HG03025 (cell line): ENCODE measurements at regions not wholly inside any gene's neighbourhood (a gene's known extent, or its start where the extent isn't known, plus 50 kb on each side); places are given as distances from the start of the nearest gene placed in this dataset.
"Not testable (repeated sequence)": the region's sequence is repeated elsewhere in the genome, so short reads cannot be mapped to it uniquely, and the experiment has no call there.

Experiments used
- ATAC-seq: cut with Tn5 transposase; IDR thresholded peaks from one replicate; pipeline ENCODE4 v1.9.1; 2021; ENCODE audit warnings: mild to moderate bottlenecking, moderate library complexity; ENCODE audit not compliant: unreplicated experiment, low FRiP score

DNA sequence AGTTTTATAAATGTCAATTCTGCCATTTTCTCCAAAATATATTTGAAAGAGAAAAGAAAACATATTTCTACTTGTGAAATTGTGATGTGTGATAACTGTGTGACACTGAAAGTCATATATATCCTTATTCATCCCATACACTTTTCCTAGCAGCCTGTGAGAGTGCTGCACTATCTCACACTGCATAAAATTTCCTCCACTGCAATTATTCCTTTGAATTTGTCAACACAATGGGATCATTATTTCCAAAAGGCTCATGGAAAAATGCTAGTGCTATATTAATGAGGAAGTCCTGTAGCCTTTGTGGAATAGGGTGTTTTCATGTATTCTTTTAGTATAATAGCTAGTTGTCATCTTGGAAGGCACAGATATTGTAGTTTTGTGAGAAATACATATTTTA lies 504.1 kb downstream of the RPL10L start:
- no peak for ATAC-seq

DNA sequence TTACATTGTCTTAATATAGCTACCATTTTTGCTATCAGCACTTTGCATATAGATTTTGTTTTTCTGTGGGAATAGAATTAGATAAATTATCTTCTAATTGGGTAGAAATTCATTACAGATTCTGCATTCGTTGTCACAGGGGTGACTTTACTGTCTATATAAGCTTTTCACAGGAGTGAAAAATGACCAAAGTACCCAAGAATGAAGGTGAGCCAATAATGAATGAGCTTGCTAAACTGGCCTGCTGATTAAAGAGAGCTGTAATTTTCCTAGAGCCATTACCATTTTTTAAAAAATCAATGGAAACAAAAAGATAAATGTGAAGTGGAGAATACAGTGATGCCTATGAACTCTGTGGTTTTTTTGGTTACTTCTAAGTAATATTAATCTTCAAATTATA lies 504.6 kb downstream of the RPL10L start:
- ATAC-seq: no peak

DNA sequence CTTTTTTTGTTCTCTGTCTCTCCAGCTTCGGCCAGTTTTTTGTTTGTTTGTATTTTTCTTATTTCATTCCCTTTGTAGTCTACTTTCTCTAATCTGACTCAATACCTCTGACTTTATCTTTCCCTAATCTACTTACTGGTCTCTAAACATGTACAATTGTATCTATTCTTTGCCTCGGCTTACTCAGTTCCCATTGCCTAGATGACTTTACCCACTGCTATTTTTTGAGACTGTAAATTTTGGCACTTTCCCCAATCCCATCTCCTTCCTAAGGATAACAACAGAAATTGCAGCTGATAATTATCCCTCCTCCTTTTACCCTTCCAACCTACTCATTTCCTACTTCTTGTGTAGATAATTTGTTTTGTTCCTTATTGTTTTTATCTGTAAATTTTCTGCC lies 511.1 kb downstream of the RPL10L start:
- ATAC-seq: no peak

DNA sequence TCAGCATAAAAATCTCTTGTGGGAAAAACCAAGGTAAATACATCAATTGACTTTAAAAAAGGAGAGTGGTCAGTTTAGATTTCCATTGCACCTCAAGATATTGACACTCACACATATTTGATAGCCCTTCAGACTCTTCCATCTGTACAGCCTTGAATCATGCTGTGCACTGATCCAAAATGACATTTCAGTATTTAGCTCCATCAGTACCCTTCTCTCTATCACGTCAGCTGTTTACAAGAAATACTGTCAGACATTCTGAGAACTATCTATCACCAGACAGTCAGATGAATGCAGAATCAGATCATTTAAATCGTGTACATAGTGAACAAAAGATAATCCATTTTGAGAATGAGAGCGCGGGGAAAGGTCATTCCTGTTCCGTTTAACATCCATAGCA lies 511.9 kb downstream of the RPL10L start:
- ATAC-seq: no peak

DNA sequence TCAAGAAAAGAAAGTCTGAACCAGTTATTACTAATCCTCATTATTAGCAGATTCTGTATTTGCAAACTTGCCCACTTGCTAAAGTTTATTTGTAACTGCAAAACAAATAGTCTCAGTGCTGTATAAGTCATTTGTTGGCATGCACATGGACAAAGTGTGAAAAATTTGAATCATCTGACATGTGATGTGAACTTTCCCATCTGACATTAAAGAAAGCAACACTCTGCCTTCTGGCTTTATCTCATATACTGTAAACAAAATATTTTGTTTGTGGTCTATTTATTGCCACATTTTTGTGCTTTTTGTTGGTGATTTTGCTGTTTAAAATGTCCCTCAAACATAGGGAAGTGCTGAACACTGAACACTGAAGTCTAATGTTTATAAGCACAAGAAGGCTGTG lies 513.8 kb downstream of the RPL10L start:
- ATAC-seq: no peak

DNA sequence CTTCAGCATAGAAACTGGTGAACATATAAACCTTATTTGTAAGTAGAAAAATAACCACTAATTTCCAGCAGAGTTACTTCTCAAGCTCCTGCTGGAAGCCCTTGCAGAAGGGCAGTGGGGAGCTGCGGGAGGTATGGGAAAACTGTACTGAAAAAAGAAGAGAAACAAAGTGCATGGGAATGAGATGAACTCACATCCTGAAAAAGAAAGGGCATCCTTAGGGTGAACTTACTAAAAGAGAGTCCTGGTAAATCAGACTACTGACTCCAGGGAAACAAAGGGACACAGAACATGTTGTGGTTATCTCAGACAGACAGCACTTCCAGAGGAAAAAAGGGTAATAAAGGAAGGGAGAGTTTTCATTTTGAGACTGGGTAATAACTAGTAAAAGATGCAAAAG lies 515.1 kb downstream of the RPL10L start:
- ATAC-seq: no peak

DNA sequence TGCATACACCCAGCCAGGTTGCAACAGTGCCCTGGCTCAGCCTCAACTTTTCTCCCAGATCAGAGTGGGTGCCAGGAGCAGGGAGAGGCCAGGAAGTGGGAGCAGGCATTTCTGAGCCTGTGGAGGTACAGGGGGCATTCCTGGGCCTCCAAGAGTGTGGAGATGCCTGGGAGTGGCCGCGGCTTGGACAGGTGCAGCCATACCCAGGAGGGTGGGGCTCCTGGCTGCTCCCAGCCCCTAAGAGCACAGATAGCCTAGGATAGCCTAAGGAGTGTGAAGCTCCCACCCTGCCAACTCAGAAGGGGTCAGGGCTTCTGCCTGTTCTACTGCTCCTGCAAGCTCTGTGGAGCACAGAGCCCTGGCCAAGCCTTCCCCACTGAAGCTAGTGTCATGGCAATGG lies 543.4 kb downstream of the RPL10L start:
- ATAC-seq: no peak

DNA sequence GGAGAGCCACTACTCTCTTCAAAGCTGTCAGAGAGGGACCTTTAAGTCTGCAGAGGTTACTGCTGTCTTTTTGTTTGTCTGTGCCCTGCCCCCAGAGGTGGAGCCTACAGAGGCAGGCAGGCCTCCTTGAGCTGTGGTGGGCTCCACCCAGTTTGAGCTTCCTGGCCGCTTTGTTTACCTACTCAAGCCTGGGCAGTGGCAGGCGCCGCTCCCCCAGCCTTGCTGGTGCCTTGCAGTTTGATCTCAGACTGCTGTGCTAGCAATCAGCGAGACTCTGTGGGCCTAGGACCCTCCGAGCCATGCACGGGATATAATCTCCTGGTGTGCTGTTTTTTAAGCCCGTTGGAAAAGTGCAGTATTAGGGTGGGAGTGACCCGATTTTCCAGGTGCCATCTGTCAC lies 550.7 kb downstream of the RPL10L start:
- not testable (repeated sequence) for ATAC-seq

DNA sequence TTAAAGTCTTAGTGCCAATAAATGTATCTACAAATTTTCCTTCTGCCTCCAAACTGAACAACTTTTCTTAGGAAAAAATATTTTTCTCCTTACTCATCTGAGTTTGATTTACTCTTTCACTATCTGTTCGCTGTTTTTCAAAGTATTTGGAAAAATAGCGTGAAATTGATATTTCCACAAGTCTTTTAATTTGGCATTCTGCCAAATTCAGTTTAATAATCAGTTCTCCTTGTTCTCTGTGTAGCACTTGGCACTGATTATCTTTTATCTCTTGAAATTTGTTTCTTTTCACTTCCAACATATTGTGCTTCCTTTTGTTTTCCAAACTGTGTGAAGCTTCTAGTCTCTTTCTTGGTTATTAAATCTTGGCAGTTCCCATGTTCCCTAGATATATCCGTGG lies 559.8 kb downstream of the RPL10L start:
- no peak for ATAC-seq

DNA sequence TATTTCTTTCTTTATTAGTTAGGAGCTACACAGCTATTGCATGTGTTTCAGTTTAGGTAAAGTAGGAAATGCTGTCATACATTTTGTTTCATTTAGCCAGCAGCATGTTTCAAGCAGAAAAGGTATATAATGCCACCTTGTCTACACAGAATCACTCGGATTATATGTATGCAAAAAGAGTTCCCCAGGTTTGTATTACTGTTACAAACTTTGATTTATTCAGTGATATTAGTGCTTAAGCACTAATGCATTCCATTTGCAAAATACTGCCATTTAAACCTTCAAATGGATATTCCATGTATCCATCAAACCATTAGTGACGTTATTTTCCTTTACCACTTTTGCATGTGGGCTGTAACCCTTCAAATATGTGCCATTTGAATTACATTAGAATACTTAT lies 564.0 kb downstream of the RPL10L start:
- ATAC-seq: no peak

DNA sequence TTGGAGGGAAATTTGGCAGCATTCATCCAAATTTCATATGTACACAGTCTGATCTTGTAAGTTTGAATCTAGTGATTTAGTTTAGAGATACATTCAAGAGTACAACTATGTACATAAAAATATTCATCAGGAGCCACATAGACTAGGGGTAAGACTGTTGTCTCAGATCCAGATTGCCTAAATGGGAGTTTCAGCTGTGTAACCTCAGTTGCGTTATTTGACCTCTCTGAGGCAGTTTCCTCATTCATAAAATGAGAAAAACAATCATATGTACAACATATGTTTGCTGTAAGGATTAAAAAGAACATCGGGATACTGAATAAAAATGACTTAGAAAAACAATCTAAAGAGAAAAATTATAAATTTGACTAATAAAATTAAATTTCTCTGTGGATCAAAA lies 577.5 kb downstream of the RPL10L start:
- ATAC-seq: no peak

DNA sequence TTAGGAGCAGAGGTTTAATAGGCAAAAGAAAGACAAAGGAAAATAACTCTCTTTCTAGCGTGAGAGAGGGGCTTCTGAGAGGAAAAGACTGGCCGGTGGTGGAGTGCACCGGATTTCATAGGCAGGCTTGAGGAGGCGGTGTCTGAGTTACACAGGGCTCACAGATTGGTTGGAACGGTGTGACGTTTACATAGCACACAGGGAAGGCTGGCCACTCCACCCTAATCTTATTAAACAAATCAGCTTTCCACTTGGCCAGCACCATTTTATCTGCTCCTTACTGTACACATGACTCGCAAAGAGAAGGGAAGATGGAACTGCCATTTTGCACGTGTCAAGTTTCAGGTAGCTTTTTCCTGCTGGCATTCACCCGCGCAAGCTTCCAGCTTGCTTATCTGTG lies 587.7 kb downstream of the RPL10L start:
- no peak for ATAC-seq

DNA sequence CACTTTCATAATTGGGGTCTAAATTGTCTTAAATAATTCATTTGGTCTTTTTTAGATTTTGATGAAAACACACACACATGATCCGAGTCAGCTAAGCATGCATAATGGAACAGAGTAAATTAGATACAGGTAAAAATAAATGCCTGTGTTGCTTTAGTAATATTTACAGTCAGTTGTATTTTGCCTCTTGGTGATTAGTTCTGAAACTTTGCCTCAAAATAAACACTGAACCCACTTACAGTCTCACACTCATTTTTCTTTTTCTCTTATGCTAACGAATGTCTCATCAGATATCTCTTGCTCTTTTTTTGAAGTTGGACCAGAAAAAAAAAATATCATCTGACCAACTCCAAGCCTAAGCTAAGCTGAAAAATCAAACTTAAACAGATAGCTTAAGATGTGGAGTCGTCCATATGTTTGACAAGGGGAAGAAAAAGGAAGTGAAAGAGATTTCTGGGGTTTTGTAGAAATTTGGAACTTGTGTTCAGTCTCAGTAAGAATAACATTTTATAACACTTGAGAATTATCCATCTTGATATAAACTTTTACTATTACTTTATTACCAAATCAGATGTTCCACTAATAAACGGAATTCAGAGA lies 592.5 kb downstream of the RPL10L start:
- no peak for ATAC-seq

DNA sequence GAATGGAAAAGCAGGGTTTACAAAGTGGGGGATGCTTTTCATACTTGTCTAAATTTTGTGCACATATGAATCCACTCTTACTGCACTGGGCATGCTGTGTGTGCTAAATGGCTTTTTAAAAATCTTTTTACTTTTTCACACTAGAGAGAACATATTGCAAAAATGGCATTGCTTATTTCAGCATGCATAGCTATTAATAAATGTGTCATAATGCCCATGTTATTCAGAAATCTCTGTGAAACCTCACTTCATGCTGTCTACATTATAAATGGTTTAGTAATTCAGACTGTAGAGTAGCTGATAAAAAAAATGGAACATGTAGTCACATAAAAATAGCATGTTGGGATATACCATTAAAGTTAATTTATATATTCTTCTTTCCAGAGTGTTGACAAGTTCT lies 593.8 kb downstream of the RPL10L start:
- ATAC-seq: no peak

DNA sequence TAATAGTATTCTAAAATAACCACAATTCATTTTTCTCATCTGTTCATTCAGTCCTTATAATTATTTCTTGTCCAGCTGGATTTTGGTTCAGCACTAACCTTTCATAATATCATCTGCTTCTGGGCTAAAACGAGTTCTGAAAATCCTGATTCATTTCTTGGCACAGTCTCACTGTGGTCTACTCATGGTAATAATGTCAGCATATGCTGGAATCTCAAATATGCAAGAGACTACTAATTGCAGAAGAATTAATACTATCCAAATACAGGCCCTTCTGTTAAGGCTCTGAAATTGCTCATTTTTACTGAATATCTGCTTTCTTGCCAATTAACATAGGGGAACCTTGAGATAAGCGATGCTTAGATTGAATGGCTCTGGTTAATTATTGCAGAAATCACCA lies 597.1 kb downstream of the RPL10L start:
- no peak for ATAC-seq

DNA sequence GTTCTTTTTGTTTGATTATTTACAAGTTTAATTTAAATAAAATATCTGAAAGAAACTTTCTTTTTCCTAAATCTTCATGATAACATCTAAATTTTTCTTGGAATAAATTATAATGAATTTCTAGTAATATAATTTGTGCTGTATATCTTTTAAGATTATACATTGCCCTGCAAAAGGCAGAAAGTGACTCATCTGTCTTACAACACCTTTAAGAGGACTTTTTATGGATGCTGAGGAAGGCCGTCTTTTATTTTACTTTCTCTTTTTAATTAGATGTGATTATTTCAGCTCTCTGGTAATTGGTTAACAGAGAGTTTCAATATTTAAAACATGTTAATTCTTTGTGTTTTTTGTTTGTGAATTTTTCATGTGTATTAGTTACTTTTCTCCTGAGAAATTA lies 598.4 kb downstream of the RPL10L start:
- no peak for ATAC-seq

DNA sequence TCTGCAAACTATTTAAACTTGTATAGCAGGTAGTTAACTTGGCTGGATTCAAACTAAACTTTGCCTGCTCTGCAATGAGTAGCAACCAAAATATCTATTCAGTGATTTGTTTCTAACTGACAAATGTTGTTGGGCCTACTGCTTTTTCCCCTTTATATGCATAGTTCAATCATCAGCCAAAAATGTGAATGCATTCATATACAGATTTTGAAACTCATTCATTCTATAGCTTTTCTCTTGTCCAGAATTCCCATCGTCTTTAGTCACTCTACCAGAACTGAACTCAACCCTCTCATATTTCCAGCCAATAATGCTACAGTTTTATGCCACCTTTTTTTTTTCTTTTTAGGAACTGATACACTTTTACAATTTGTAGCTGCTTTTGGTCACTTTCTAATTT lies 599.8 kb downstream of the RPL10L start:
- no peak for ATAC-seq

DNA sequence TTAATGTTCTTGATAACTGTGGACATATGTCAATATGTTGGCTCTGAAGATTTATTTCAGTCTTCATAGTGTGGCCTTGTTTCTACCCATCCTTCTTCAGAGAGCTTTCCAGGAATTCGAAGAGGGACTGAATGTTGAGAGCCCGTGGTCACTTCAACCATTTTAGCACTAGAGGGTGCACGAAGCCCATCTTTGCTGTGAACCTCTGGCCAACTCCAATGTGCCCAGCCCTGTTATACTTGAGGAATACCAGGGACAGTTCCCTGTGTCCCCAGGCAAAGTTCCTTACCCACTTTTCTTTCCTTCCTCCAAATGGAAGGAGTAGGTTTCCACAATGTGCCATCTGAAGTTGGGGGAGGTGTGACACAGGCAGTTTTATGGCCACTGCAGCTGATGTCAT lies 603.5 kb downstream of the RPL10L start:
- ATAC-seq: no peak

DNA sequence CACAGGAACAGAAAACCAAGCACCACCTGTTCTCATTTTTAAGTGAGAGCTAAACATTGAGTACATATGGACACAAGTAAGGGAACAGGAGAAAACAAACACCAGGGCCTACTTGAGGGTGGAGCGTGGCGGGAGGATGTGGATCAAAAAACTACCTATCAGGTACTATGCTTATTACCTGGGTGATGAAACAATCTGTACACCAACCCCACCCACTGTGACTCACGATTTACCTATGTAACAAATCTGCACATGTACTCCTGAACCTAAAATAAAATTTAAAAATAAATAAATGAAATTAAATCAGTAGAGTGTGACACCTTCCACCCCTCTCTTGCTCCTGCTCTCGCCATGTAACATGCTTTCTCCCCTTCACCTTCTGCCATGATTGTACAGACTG lies 615.5 kb downstream of the RPL10L start:
- ATAC-seq: no peak

DNA sequence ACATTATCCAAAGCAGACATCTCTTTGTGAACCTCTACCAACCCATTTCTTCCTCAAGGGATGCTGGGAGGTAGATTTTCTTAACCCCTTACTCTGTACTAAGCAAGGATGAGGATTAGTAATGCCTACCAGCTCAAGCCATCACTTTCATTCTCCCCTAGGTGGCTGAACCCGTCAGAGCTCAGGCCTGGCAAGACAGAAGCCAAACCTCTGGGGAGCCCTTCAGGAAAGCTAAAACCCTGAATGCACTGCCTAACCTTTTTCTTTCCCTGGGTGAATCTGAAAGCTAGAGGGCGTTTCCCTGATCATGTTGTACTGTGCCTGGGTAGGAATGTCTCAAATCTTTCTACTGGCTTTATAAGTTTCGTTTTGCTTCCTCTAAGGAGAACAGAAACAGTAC lies 617.3 kb downstream of the RPL10L start:
- no peak for ATAC-seq

DNA sequence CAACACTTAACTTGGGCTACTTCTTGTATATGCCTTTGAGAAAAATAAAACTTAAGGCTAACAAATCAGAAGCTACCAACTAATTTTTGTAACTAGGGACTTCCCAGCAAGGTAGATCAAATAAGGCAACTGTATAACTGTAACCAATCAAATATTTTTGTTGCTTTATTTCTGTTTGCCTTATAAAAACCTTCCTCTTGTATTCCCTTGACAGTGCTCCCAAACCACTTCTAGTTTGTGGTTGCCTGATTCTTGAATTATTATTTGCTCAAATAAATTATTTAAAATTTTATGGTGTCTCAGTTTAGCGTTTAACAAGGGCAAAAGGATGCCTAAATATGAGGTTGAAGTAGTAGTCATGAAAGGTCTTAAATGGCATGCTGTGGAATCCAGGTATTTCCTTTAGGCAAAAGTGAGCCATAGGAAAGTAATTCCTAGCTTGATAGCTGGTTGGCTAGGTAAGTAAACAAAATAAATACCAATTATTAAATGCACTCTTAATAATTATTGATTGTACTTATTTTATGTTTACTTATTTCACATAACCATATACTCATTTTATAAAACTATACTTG lies 632.6 kb downstream of the RPL10L start:
- ATAC-seq: no peak

DNA sequence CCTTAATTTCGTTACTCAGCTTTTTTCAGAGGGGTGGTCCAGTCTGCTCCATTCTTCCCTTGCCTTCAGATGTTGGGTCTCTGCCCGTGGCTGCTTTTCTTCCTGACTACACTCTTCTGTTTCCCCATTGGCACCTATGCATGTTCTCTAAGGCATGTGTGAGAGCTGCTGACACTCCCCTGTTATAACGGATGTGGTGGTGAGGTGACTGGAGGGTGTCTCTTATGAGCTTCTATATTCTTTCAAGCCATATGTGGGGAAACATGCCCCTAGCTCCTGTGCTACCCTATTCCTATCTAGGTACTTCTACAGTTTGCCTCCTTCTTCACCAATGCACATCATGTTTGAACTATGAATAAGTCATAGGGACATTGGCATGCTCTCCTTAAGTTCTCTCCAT lies 643.2 kb downstream of the RPL10L start:
- ATAC-seq: no peak

DNA sequence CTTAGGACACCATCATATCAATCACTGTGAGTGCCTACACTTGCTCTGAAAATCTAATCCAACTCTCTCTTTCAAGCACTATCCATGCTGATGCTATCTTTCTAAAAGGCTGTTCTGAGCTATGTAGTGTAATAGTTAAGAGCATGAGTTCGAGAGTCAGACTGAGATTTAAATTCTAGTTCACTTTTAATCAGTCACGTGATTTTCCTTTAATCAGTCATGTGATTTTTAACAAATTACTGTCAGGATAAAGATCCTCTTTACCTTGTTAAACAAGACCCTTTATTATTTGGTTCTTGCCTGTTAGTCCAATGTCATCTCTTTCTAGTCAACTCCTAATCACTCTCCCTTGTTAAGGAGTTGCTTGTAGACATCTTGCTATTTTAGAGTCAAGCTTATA lies 653.0 kb downstream of the RPL10L start:
- no peak for ATAC-seq
